ENCODE measurements at regions not wholly inside any gene's neighbourhood (a gene's known extent, or its start where the extent isn't known, plus 50 kb on each side); places are given as distances from the start of the nearest gene placed in this dataset.

GRCh38 chrX:42274151-42274550 is 350.8 kb upstream of the CASK start:
- TF ChIP-seq USF1 (IDR thresholded peaks at IDR 0.05) (no peak), REST (IDR thresholded peaks at IDR 0.05; ENCODE audit: low read depth) (no peak), EGR1 (IDR thresholded peaks at IDR 0.05) (no peak), EP300 (IDR thresholded peaks at IDR 0.05; ENCODE audit: borderline replicate concordance) (no peak), RAD21 (IDR thresholded peaks at IDR 0.05; ENCODE audit: low read depth) (no peak), MAX (IDR thresholded peaks at IDR 0.05) (no peak), CREB1 (IDR thresholded peaks at IDR 0.05; ENCODE audit: low read depth) (no peak), CEBPB (IDR thresholded peaks at IDR 0.05) (no peak), TCF12 (IDR thresholded peaks at IDR 0.05; ENCODE audit: low read depth) (no peak)
